Activated CD8-positive, alpha-beta T cell treated with anti-CD3 and anti-CD28 coated beads, Interleukin-2, amount 10 ng/mL, durations not matched to agents 7 days and 5 days (primary cell): ENCODE measurements at regions not wholly inside any gene's neighbourhood (a gene's known extent, or its start where the extent isn't known, plus 50 kb on each side); places are given as distances from the start of the nearest gene placed in this dataset.

Source experiments
- ATAC-seq: fragments of 150-1000 bp; cut with Tn5 transposase; one replicate; pipeline ENCODE4 v1.10.0; 2021; ENCODE audit warnings: moderate library complexity
- CTCF ChIA-PET: fragments of 350-600 bp; sonication (Branson Sonifier 250); formaldehyde crosslinking; loops from one replicate; lab custom pipeline; 2021; ENCODE audit warnings: antibody characterized with exemption; lab: Charles Lee
- POLR2A ChIA-PET: fragments of 350-600 bp; sonication (Branson Sonifier 250); formaldehyde crosslinking; loops from one replicate; lab custom pipeline; 2021; ENCODE audit warnings: antibody characterized with exemption; lab: Charles Lee
- DNase-seq: peaks from one replicate; pipeline ENCODE4 v3.0.0-alpha.2; 2020
- H3K27ac Mint-ChIP-seq: one replicate; pipeline ENCODE4 v1.8.0; 2021; ENCODE audit warnings: mild to moderate bottlenecking, mixed read lengths
- H3K27me3 Mint-ChIP-seq: one replicate; pipeline ENCODE4 v1.8.0; 2021; ENCODE audit warnings: low read depth, mixed read lengths
- H3K36me3 Mint-ChIP-seq: one replicate; pipeline ENCODE4 v1.8.0; 2021; ENCODE audit warnings: low read depth, mixed read lengths
- H3K4me1 Mint-ChIP-seq: one replicate; pipeline ENCODE4 v1.8.0; 2021; ENCODE audit warnings: low read depth, mixed read lengths
- H3K4me3 Mint-ChIP-seq: one replicate; pipeline ENCODE4 v1.8.0; 2021; ENCODE audit warnings: mild to moderate bottlenecking, mixed read lengths
- H3K9me3 Mint-ChIP-seq: one replicate; pipeline ENCODE4 v1.8.0; 2022; ENCODE audit warnings: mixed read lengths; ENCODE audit not compliant: insufficient read depth

DNA sequence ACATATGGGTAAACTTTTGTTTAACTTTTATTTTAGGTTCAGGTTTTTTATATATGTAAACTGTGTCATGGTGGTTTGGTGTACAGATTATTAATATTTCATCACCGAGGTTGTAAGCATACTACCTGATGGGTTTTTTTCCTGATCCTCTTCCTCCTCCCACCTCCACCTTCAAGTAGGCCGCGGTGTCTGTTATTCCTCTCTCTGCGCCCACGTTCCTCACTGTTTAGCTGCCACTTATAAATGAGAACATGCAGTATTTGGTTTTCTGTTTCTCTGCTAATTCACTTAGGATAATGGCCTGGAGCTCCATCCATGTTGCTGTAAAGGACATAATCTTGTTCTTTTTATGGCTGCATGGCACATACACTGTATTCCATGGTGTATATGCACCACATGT is 1000.0 kb upstream of the CELF2 start:
- POLR2A ChIA-PET: no interaction called here

GRCh38 chr10:10020945-10021344 is 996.7 kb upstream of the CELF2 start:
- ATAC-seq (no peak), DNase-seq (no peak)
- no peaks in the 10 kb centered on the region for H3K27me3 Mint-ChIP-seq
- H3K4me3 Mint-ChIP-seq: no peak overlapping the region
- H3K9me3 Mint-ChIP-seq: no peaks in the 10 kb centered on the region
- H3K4me1 Mint-ChIP-seq: no peaks in the 10 kb centered on the region
- ChIA-PET CTCF (no interaction called here), POLR2A (no interaction called here)
- no peaks in the 10 kb centered on the region for H3K36me3 Mint-ChIP-seq
- H3K27ac Mint-ChIP-seq: no peak overlapping the region

More for the DNA sequence above, 1000.0 kb upstream of the CELF2 start:
- no peaks in the 10 kb centered on the region for H3K4me1 Mint-ChIP-seq
- H3K9me3 Mint-ChIP-seq: no peaks in the 10 kb centered on the region
- ATAC-seq (no peak), DNase-seq (no peak)
- CTCF ChIA-PET: no interaction called here
- no peaks in the 10 kb centered on the region for H3K27me3 Mint-ChIP-seq
- no peak overlapping the region for H3K4me3 Mint-ChIP-seq
- H3K36me3 Mint-ChIP-seq: no peaks in the 10 kb centered on the region
- H3K27ac Mint-ChIP-seq: no peak overlapping the region

- no peak for DNase-seq
- H3K27me3 Mint-ChIP-seq: no peaks in the 10 kb centered on the region
- CTCF ChIA-PET: no interaction called here
- no peaks in the 10 kb centered on the region for H3K4me1 Mint-ChIP-seq
- ATAC-seq: no peak
- H3K4me3 Mint-ChIP-seq: no peak overlapping the region
- POLR2A ChIA-PET: no interaction called here
- no peaks in the 10 kb centered on the region for H3K36me3 Mint-ChIP-seq
- H3K27ac Mint-ChIP-seq: no peak overlapping the region
- no peaks in the 10 kb centered on the region for H3K9me3 Mint-ChIP-seq
Observed at GRCh38 chr10:10032991-10033390, 984.7 kb upstream of the CELF2 start.

DNA sequence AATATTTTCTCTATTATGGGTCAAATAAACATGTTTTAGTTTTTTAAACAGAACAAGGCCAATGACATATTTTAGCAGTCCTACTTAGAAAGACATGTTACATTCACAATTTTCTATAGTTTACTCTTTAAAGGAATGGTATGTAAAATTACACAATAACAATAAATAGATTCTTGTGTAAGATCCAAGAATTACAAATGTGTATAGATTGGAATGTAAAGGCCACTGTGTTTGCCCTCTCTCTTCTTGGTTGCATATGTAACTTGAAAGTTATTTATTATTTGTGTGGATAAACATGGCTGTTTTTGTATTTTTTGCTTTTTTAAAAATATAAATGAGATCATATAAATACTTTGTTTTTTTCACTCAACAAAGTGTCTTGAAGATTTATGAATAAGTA is 979.3 kb upstream of the CELF2 start:
- no peaks in the 10 kb centered on the region for H3K36me3 Mint-ChIP-seq
- no peaks in the 10 kb centered on the region for H3K27me3 Mint-ChIP-seq
- DNase-seq (no peak), ATAC-seq (no peak)
- ChIA-PET POLR2A (no interaction called here), CTCF (no interaction called here)
- H3K9me3 Mint-ChIP-seq: no peaks in the 10 kb centered on the region
- no peak overlapping the region for H3K4me3 Mint-ChIP-seq
- no peak overlapping the region for H3K27ac Mint-ChIP-seq
- no peaks in the 10 kb centered on the region for H3K4me1 Mint-ChIP-seq

GRCh38 chr10:10039595-10039994 is 978.1 kb upstream of the CELF2 start:
- no peak for ATAC-seq
- ChIA-PET CTCF (no interaction called here), POLR2A (no interaction called here)
- Mint-ChIP-seq H3K27me3 (no peaks in the 10 kb centered on the region), H3K27ac (no peak overlapping the region), H3K4me1 (no peaks in the 10 kb centered on the region), H3K9me3 (no peaks in the 10 kb centered on the region), H3K4me3 (no peak overlapping the region), H3K36me3 (no peaks in the 10 kb centered on the region)
- DNase-seq: no peak

GRCh38 chr10:10043083-10043482 is 974.6 kb upstream of the CELF2 start:
- no peak for DNase-seq
- ChIA-PET POLR2A (no interaction called here), CTCF (no interaction called here)
- no peaks in the 10 kb centered on the region for H3K36me3 Mint-ChIP-seq
- no peak overlapping the region for H3K4me3 Mint-ChIP-seq
- H3K9me3 Mint-ChIP-seq: no peaks in the 10 kb centered on the region
- ATAC-seq: no peak
- no peak overlapping the region for H3K27ac Mint-ChIP-seq
- H3K27me3 Mint-ChIP-seq: no peaks in the 10 kb centered on the region
- H3K4me1 Mint-ChIP-seq: no peaks in the 10 kb centered on the region

DNA sequence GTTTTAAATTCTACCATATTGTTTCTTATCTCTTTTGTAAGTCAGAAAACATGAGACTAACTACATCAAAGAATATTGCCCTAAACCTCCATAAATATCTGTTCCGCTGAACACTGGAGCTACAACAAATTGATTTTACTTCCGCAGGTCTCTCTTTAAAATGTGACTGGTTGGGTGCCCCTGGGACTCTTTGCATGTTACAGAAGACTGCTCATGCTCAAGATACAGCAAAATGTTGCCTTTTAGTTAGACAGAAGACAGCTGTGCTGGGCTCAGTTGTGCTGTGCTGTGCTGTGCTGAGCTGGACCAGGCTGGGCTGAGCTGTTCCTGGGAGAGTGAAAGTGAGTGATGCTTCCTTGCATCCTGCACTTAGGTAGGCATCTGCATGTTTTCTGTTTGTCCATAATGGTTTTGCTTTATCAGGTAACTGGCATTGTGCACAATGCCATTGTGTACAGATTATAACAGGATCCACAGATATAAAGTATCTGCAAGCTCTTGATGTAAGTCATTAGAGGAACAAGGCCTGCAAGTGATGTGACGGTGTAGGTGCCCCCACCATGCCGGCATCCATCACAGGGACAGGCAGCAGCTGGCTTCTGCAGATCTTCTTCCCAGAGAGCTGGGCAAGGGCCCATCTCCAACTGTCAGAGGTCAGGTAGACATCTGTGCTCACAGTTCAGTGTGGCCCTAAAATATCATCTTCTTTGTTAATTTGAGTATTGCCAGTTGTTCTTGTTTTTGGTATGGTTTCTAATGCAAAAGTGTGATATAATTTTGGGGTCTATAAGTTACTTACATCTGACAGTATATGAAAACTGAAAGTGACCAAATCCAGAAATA is 972.5 kb upstream of the CELF2 start:
- DNase-seq (no peak), ATAC-seq (no peak)
- no peaks in the 10 kb centered on the region for H3K4me1 Mint-ChIP-seq
- H3K4me3 Mint-ChIP-seq: no peak overlapping the region
- no peaks in the 10 kb centered on the region for H3K9me3 Mint-ChIP-seq
- CTCF ChIA-PET: no interaction called here
- H3K27me3 Mint-ChIP-seq: no peaks in the 10 kb centered on the region
- no peak overlapping the region for H3K27ac Mint-ChIP-seq
- POLR2A ChIA-PET: no interaction called here
- H3K36me3 Mint-ChIP-seq: no peaks in the 10 kb centered on the region

- ChIA-PET POLR2A (no interaction called here), CTCF (no interaction called here)
- H3K4me3 Mint-ChIP-seq: no peak overlapping the region
- ATAC-seq (no peak), DNase-seq (no peak)
- no peak overlapping the region for H3K27ac Mint-ChIP-seq
- H3K9me3 Mint-ChIP-seq: no peaks in the 10 kb centered on the region
- no peaks in the 10 kb centered on the region for H3K36me3 Mint-ChIP-seq
- no peaks in the 10 kb centered on the region for H3K4me1 Mint-ChIP-seq
- H3K27me3 Mint-ChIP-seq: no peaks in the 10 kb centered on the region
Observed at GRCh38 chr10:10045765-10046028, 972.0 kb upstream of the CELF2 start.

GRCh38 chr10:10047426-10047825 is 970.2 kb upstream of the CELF2 start:
- CTCF ChIA-PET: no interaction called here
- Mint-ChIP-seq H3K27me3 (no peaks in the 10 kb centered on the region), H3K4me3 (no peak overlapping the region), H3K36me3 (no peaks in the 10 kb centered on the region), H3K4me1 (no peaks in the 10 kb centered on the region), H3K9me3 (no peaks in the 10 kb centered on the region), H3K27ac (no peak overlapping the region)
- POLR2A ChIA-PET: no interaction called here
- ATAC-seq (no peak), DNase-seq (no peak)

- Mint-ChIP-seq H3K4me1 (no peaks in the 10 kb centered on the region), H3K27me3 (no peaks in the 10 kb centered on the region), H3K27ac (no peak overlapping the region), H3K4me3 (no peak overlapping the region), H3K9me3 (no peaks in the 10 kb centered on the region), H3K36me3 (no peaks in the 10 kb centered on the region)
- no peak for ATAC-seq
- CTCF ChIA-PET: no interaction called here
- DNase-seq: no peak
- POLR2A ChIA-PET: no interaction called here
Observed at GRCh38 chr10:10053051-10053450, 964.6 kb upstream of the CELF2 start.

DNA sequence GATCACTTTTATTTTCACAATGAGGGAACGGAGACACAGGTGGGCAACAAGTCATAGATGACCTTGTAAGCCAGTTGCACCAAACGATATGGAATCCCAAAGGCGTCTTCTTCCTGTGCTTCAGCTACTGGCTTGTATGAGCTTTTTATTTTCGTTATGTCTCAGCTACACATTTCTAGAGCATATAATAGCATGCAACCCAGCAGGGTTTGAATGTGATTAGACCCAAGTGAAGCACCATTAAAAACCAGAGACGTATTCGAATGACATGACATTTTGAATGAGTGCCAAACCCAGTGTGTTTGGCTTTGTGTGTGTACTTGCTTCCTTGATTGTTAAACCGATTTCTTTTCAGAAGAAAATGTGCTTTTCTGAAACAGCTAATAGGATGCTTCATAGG is 963.2 kb upstream of the CELF2 start:
- no peak overlapping the region for H3K27ac Mint-ChIP-seq
- no peaks in the 10 kb centered on the region for H3K36me3 Mint-ChIP-seq
- ATAC-seq (no peak), DNase-seq (no peak)
- ChIA-PET CTCF (no interaction called here), POLR2A (no interaction called here)
- no peaks in the 10 kb centered on the region for H3K27me3 Mint-ChIP-seq
- H3K4me3 Mint-ChIP-seq: no peak overlapping the region
- no peaks in the 10 kb centered on the region for H3K9me3 Mint-ChIP-seq
- H3K4me1 Mint-ChIP-seq: no peaks in the 10 kb centered on the region

DNA sequence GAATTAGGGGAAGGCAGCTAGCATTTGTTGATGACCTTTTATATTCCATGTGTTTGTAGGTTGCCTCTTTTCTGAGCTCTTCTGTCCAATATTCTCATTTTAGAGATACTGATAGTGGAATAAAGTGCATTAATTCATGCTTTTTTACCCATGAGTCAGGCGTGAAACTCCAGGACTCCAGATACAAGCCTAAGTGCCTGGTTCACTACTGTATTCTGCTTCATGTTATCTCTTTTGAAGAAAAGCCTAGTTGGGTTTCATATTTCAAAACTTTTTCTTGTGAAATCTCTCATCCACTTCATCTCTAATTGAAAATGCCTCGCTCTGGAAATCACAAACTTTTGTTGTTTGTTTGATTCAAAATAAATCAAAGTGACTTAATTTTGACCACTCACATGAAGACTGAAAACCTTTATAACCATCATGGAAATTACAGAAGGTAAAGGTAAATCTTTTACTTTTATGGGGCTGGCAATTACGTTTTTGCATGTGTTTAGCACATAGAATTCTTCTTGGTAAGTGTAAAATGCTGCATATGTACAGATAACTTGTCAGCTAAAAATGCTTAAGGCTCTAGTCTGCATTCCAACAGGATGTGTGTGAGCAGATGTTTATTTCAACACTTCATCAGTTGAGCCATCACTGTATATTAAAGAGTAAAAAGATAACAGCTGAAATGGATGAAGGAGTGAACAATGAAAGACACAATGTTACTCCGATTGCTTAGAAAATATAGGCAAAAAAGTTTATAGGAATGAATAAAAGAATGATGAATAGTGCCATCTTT is 961.8 kb upstream of the CELF2 start:
- no peak overlapping the region for H3K4me3 Mint-ChIP-seq
- no peak overlapping the region for H3K27ac Mint-ChIP-seq
- ATAC-seq (no peak), DNase-seq (no peak)
- POLR2A ChIA-PET: no interaction called here
- no peaks in the 10 kb centered on the region for H3K36me3 Mint-ChIP-seq
- no peaks in the 10 kb centered on the region for H3K9me3 Mint-ChIP-seq
- CTCF ChIA-PET: no interaction called here
- no peaks in the 10 kb centered on the region for H3K4me1 Mint-ChIP-seq
- no peaks in the 10 kb centered on the region for H3K27me3 Mint-ChIP-seq
